PC-9 (cell line): ENCODE measurements at regions not wholly inside any gene's neighbourhood (a gene's known extent, or its start where the extent isn't known, plus 50 kb on each side); places are given as distances from the start of the nearest gene placed in this dataset.

Source experiments
- BruUV-seq: library from RNA; stranded (reverse); fragments of 400-500 nt; replicated peaks from 2 replicates; lab custom pipeline; 2021; lab: Mats Ljungman, UMichigan
- CTCF ChIA-PET: fragments of 300-600 bp; sonication (Branson Sonifier 250); formaldehyde crosslinking; loops from one replicate; lab custom pipeline; 2022; ENCODE audit warnings: antibody characterized with exemption; lab: Charles Lee
- POLR2A ChIA-PET: fragments of 300-600 bp; sonication (Branson Sonifier 250); formaldehyde crosslinking; loops from one replicate; lab custom pipeline; 2022; ENCODE audit warnings: antibody characterized with exemption; ENCODE audit not compliant: unreplicated experiment; lab: Charles Lee
- DNase-seq, 2 experiments: peaks; one replicate each; pipeline versions ENCODE4 v3.0.0 to v3.0.0-alpha.2; 2015 to 2022; ENCODE audit warnings: mixed read lengths in 1 of 2
- H2AFZ ChIP-seq: fragments of 200-600 bp; sonication (generic); 2 replicates; pipeline ENCODE4 v1.8.1; 2017; ENCODE audit warnings: antibody characterized with exemption
- H3F3A ChIP-seq: fragments of 200-600 bp; sonication (generic); 2 replicates; pipeline ENCODE4 v1.8.1; 2017; ENCODE audit warnings: antibody characterized with exemption, mild to moderate bottlenecking, low read depth; ENCODE audit not compliant: insufficient read depth
- H3K27ac ChIP-seq: fragments of 200-600 bp; sonication (generic); 2 replicates; pipeline ENCODE4 v1.6.1; 2016; ENCODE audit warnings: mixed run types
- H3K27me3 ChIP-seq: fragments of 200-600 bp; sonication (generic); 2 replicates; pipeline ENCODE4 v1.6.1; 2016; ENCODE audit warnings: low read depth, mixed run types; ENCODE audit not compliant: insufficient read depth
- H3K36me3 ChIP-seq: fragments of 200-600 bp; sonication (generic); 2 replicates; pipeline ENCODE4 v1.6.1; 2016; ENCODE audit warnings: low read depth, mixed run types
- H3K4me1 ChIP-seq: fragments of 200-600 bp; sonication (generic); replicated peaks from 2 replicates; pipeline ENCODE4 v1.6.1; 2016; ENCODE audit warnings: mixed run types; ENCODE audit not compliant: insufficient read depth
- H3K4me2 ChIP-seq: fragments of 200-600 bp; sonication (generic); 2 replicates; pipeline ENCODE4 v1.6.1; 2017; ENCODE audit warnings: mixed run types
- H3K4me3 ChIP-seq: fragments of 200-600 bp; sonication (generic); 2 replicates; pipeline ENCODE4 v1.6.1; 2016; ENCODE audit warnings: mixed run types
- H3K79me2 ChIP-seq: fragments of 200-600 bp; sonication (generic); 2 replicates; pipeline ENCODE4 v1.6.1; 2017; ENCODE audit warnings: low read depth, mixed run types
- H3K9me2 ChIP-seq: fragments of 200-600 bp; sonication (generic); 2 replicates; pipeline ENCODE4 v1.8.1; 2017; ENCODE audit warnings: mild to moderate bottlenecking; ENCODE audit not compliant: insufficient read depth
- H3K9me3 ChIP-seq: fragments of 200-600 bp; sonication (generic); 2 replicates; pipeline ENCODE4 v1.8.1; 2016; ENCODE audit warnings: low read depth; ENCODE audit not compliant: insufficient read depth
- H4K20me1 ChIP-seq: fragments of 200-600 bp; sonication (generic); 2 replicates; pipeline ENCODE4 v1.8.1; 2017; ENCODE audit not compliant: insufficient read depth
- EZH2 ChIP-seq: fragments of 200-600 bp; sonication (generic); IDR thresholded peaks from 2 replicates; pipeline ENCODE4 v1.8.0; 2017; ENCODE audit warnings: antibody characterized with exemption, low read depth
- intact Hi-C: fragments of 100-400 bp; cut with micrococcal nuclease; formaldehyde crosslinking; loops from one replicate; pipeline ENCODE4 v1.10.0; 2022; ENCODE audit not compliant: unreplicated experiment
- TF ChIP-seq, protein P1 (sequence below): fragments of 200-600 bp; sonication (generic); conservative IDR thresholded peaks from 2 replicates; pipeline ENCODE4 v1.6.1; 2017; ENCODE audit warnings: mixed run types, antibody characterized with exemption, mild to moderate bottlenecking, moderate library complexity

DNA sequence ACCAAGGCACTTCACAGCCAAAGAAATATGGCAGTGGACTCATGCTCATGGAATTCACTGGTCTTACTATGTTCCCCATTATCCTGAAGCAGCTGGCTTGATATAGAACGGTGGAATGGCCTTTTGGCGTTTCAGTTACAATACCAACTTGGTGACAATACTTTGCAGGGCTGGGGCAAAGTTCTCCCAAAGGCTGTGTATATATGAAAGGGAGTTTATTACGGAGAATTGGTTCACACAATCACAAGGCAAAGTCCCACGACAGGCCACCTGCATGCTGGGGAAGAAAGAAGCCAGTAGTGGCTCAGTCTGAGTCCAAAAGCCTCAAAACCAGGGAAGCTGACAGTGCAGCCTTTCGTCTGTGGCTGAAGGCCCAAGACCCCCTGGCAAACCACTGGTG is 50.8 kb upstream of the SMARCAD1 start:
- no peak overlapping the region for H3K27ac ChIP-seq
- H3K27me3 ChIP-seq = no peaks in the 10 kb centered on the region
- no peak overlapping the region for H3K4me3 ChIP-seq
- intact Hi-C loops = no loop called here
- ChIA-PET POLR2A (no interaction called here), CTCF (no interaction called here)
- no peaks in the 10 kb centered on the region for H3K79me2 ChIP-seq
- H3K9me3 ChIP-seq = no peaks in the 10 kb centered on the region
- no peak overlapping the region for H3K4me2 ChIP-seq
- H2AFZ ChIP-seq = no peak overlapping the region
- TF ChIP-seq EZH2 = no peak
- TF ChIP-seq, protein P1, sequence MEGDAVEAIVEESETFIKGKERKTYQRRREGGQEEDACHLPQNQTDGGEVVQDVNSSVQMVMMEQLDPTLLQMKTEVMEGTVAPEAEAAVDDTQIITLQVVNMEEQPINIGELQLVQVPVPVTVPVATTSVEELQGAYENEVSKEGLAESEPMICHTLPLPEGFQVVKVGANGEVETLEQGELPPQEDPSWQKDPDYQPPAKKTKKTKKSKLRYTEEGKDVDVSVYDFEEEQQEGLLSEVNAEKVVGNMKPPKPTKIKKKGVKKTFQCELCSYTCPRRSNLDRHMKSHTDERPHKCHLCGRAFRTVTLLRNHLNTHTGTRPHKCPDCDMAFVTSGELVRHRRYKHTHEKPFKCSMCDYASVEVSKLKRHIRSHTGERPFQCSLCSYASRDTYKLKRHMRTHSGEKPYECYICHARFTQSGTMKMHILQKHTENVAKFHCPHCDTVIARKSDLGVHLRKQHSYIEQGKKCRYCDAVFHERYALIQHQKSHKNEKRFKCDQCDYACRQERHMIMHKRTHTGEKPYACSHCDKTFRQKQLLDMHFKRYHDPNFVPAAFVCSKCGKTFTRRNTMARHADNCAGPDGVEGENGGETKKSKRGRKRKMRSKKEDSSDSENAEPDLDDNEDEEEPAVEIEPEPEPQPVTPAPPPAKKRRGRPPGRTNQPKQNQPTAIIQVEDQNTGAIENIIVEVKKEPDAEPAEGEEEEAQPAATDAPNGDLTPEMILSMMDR = no peak
- no peaks in the 10 kb centered on the region for H3K36me3 ChIP-seq
- H3K9me2 ChIP-seq = no peaks in the 10 kb centered on the region
- BruUV-seq = no TSS peak
- H3K4me1 ChIP-seq = no peaks in the 10 kb centered on the region
- no peaks in the 10 kb centered on the region for H4K20me1 ChIP-seq
- H3F3A ChIP-seq = no peaks in the 10 kb centered on the region
- DNase-seq = no peak
